ENCODE measurements at regions not wholly inside any gene's neighbourhood (a gene's known extent, or its start where the extent isn't known, plus 50 kb on each side); places are given as distances from the start of the nearest gene placed in this dataset.

GRCh38 chr17:15026088-15026487 is 239.0 kb downstream of the PMP22 start:
- TF ChIP-seq CTCF (IDR thresholded peaks at IDR 0.05) = no peak

DNA sequence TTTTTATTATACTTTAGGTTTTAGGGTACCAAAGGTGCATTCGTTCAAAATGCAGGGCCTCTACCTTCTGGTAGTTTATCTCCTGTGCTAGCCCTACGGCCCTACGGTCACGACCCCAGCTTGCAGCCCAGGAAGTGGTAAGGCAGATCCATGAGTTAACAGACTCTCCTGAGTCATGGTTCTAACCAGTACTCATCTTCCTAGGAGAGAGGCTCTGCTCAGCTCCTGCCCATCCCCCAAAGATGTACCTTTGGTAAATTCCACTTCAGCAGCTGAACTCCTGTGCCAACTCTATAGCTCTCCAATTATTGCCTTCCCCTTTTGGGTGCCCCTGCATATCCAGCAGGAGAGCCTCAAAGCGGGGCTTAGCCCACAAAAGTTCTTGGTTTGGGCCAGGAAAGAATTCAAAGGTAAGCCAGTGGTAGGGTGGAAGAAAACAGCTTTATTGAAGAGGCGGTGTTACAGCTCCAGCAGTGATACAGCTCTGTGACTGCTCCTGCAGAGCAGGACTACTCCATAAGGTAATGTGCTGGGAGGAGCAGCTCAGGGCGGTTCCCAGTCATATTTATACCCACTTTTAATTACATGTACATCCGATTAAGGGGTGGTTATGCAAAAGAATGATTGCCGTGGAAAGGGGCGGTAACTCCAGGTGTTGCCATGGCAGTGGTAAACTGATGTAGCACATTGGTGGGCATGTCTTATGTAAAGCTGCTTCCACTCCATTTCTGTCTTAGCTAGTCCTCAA is 241.4 kb downstream of the PMP22 start:
- TF ChIP-seq CTCF (IDR thresholded peaks at IDR 0.05) = no peak

DNA sequence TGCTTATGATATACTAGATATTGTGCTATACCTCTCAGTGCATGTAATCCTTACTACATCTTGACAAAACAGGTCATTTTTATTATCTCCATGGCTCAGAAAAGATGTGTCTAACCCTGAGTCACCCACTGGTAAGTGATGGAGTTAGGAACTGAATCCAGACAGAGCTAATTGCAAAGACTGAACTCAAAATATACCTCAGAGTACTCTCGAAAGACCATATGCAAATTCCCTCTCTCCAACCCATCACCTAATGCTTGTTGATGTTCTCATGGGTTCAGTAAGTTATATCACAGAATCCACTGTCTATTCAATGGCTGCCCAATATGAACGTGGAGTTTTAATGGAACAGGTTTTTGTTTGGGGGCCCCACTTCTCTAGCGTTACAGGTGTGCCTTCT is 246.0 kb downstream of the PMP22 start:
- no peak for TF ChIP-seq CTCF (IDR thresholded peaks at IDR 0.05)

GRCh38 chr17:15012351-15012980 is 252.7 kb downstream of the PMP22 start:
- TF ChIP-seq CTCF (IDR thresholded peaks at IDR 0.05) = no peak

DNA sequence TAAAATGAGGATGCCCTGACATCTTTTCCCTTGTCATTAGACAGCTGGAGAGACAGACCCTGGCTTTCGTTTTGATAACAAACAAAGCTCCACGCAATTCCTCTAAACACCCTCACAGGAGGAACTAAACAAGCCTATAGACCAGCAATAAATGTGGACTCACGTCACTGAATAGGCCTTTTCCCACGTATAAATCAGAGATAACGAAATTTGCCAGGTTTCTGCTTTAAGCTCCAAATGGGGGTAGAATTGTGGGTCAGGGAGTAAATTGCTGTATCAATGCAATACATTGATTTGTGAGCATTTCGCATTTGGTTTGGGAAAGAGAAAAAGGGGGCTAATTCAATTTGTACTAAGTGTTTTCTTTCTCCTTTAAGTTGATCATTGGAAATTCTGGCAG is 256.0 kb downstream of the PMP22 start:
- TF ChIP-seq CTCF (IDR thresholded peaks at IDR 0.05) = no peak

DNA sequence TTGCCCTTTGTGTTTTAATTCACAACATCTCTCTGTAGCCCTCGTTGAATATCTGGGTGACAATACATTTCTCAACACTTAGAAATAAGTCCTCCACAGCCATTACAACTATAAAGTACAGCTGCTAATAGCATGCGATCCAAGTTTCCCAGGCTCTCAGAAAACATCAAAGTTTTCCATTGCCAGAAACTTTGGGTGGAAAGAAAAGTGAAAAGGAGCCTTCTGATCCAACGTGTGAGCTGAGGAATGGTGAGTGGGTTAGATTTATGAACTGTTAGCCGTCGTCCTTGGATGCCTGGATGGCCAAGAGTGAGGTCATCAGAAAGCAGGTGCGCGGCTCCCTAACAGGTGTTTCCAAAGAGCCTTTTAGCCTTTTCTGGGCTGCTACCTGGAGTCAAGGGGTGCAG is 258.0 kb downstream of the PMP22 start:
- TF ChIP-seq CTCF (IDR thresholded peaks at IDR 0.05) = no peak

- TF ChIP-seq CTCF (IDR thresholded peaks at IDR 0.05) = no peak
Measured at GRCh38 chr17:15006421-15007128, 258.6 kb downstream of the PMP22 start.
